Skeletal muscle tissue (tissue), 3 donors: ENCODE measurements at regions not wholly inside any gene's neighbourhood (a gene's known extent, or its start where the extent isn't known, plus 50 kb on each side); places are given as distances from the start of the nearest gene placed in this dataset.
"Not testable (repeated sequence)": the region's sequence is repeated elsewhere in the genome, so short reads cannot be mapped to it uniquely, and the experiment has no call there.

Experiments used
- H3K27ac ChIP-seq: one replicate; pipeline ENCODE4 v1.7.0; 2013; ENCODE audit warnings: mild to moderate bottlenecking, low read depth, low read length, inconsistent platforms
- H3K27me3 ChIP-seq, 3 donors: one replicate each; pipeline ENCODE4 v1.7.0; 2013; ENCODE audit warnings: low read length in 3 of 3; ENCODE audit not compliant: control insufficient read depth in 3 of 3, insufficient read depth in 3 of 3
- H3K36me3 ChIP-seq, 3 donors: one replicate each; pipeline ENCODE4 v1.7.0; 2013; ENCODE audit warnings: low read length in 3 of 3; ENCODE audit not compliant: control insufficient read depth in 3 of 3, insufficient read depth in 3 of 3
- H3K4me1 ChIP-seq, 3 donors: one replicate each; pipeline ENCODE4 v1.7.0; 2013; ENCODE audit warnings: low read length in 3 of 3, mild to moderate bottlenecking in 3 of 3; ENCODE audit not compliant: control insufficient read depth in 3 of 3, insufficient read depth in 3 of 3
- H3K4me3 ChIP-seq, 3 donors: one replicate each; pipeline ENCODE4 v1.7.0; 2013; ENCODE audit warnings: low read length in 3 of 3
- H3K9ac ChIP-seq, 3 donors: one replicate each; pipeline ENCODE4 v1.7.0; 2013; ENCODE audit warnings: low read length in 3 of 3, mild to moderate bottlenecking in 3 of 3, moderate library complexity in 2 of 3, low read depth in 1 of 3
- H3K9me3 ChIP-seq, 3 donors: one replicate each; pipeline ENCODE4 v1.7.0; 2013; ENCODE audit warnings: low read length in 3 of 3; ENCODE audit not compliant: control insufficient read depth in 3 of 3
- donor health status: Osteomylitis.

DNA sequence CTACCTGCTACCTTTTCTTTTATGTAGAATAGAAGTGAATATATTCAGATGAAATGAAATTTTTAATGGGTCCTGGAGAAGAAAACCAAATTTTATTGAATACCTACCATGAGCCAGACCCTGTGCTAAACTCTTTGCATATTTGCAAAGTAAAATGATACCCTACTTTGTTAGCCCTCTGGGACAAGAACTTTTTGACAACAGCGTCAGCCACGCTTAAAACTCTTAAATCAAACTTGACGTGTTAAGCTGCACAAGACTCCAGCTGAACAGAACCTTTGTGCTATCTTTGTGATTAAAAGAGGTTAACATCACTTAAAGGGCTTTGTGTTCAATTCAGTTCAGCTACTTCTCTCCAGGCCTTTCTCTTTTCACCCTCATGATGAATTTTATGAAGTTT, 316.5 kb downstream of the MEX3B start:
- H3K4me1 ChIP-seq = no peaks in the 10 kb centered on the region
- H3K9me3 ChIP-seq = no peaks in the 10 kb centered on the region
- no peak overlapping the region for H3K9ac ChIP-seq
- no peak overlapping the region for H3K27ac ChIP-seq
- no peak overlapping the region for H3K4me3 ChIP-seq
- H3K36me3 ChIP-seq = no peaks in the 10 kb centered on the region
- H3K27me3 ChIP-seq = no peaks in the 10 kb centered on the region

DNA sequence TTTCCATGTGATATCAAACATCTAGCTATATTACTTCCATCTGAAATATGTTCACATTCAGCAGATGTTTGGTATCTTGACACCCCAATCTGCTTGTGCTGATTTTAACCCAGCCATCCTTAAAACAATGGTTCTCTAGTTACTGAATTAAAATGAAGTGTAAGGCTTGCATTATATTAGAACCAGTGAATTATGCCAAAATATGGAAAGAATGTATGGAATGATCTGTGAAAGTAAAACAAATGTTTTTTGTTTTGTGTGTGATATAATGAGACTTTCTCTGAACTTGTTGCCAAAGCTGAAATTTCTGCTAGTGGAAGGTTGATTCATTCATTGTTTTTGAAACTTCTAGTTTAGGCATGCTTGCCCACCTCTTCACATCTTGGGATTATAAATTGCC, 317.1 kb downstream of the MEX3B start:
- Histone ChIP-seq H3K4me1 (no peaks in the 10 kb centered on the region), H3K4me3 (no peak overlapping the region), H3K27me3 (no peaks in the 10 kb centered on the region), H3K9me3 (no peaks in the 10 kb centered on the region), H3K36me3 (no peaks in the 10 kb centered on the region), H3K9ac (no peak overlapping the region), H3K27ac (no peak overlapping the region)

DNA sequence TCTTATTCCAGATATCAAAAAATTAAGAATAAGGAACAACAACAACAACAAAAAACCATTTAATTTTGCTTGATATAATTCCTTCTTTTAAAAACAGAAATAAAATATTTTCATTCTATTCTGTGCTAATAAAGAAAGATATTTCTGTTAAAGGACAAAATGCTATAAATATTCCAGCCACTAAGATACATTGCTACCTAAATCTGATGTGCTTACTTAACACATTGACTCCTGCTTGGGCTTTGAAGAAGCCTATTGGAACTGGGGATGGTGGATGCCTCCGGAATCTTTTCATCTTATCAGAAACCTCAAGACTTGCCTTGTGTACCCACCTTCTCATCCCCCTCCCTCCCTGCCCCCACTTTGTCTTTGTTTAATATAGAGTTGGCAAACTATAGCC, 320.2 kb downstream of the MEX3B start:
- Histone ChIP-seq H3K27ac (no peak overlapping the region), H3K4me1 (no peaks in the 10 kb centered on the region), H3K9ac (no peak overlapping the region), H3K4me3 (no peak overlapping the region), H3K9me3 (no peaks in the 10 kb centered on the region), H3K36me3 (no peaks in the 10 kb centered on the region), H3K27me3 (no peaks in the 10 kb centered on the region)

DNA sequence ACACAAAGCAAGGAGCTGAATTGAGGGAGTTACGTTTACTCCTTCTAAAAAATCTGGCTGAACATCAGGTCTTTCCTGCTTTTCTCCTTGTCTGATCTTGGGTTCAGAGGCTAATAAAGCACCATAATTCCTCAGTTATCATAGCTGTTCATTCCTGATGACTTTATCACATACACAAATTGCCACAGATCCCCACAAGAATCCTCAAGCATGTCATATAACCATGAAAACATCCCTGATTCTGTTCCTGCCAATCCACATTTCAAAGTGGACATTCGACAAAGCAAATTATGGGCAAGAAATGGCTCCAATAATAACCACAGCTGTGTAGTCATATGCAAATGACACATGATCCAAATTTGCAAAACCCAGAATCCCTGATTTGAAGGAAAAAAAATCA, 321.3 kb downstream of the MEX3B start:
- Histone ChIP-seq H3K9me3 (no peaks in the 10 kb centered on the region), H3K27me3 (no peaks in the 10 kb centered on the region), H3K9ac (no peak overlapping the region), H3K4me1 (no peaks in the 10 kb centered on the region), H3K36me3 (no peaks in the 10 kb centered on the region), H3K27ac (no peak overlapping the region), H3K4me3 (no peak overlapping the region)

DNA sequence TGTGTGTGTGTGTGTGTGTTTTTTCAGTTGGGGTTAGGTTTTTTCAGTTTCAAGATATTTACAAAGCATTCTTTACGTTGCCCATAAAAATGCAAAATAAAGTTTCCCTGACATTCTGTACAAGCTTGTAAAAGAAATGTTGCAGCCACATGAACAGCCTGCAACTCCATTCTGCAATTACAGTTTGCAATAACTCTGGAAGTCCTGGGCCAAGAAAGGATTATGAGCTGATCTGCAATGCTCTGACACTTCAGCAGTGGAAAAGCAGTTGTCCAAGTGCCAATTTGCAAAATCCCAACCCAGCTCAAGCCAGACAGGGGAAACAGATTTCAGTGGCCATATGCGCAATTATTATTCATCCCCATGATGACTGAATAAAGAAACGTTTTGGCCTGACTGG, 322.1 kb downstream of the MEX3B start:
- no peaks in the 10 kb centered on the region for H3K36me3 ChIP-seq
- no peaks in the 10 kb centered on the region for H3K9me3 ChIP-seq
- H3K4me3 ChIP-seq = no peak overlapping the region
- H3K4me1 ChIP-seq = no peaks in the 10 kb centered on the region
- H3K27me3 ChIP-seq = no peaks in the 10 kb centered on the region
- H3K27ac ChIP-seq = no peak overlapping the region
- no peak overlapping the region for H3K9ac ChIP-seq

DNA sequence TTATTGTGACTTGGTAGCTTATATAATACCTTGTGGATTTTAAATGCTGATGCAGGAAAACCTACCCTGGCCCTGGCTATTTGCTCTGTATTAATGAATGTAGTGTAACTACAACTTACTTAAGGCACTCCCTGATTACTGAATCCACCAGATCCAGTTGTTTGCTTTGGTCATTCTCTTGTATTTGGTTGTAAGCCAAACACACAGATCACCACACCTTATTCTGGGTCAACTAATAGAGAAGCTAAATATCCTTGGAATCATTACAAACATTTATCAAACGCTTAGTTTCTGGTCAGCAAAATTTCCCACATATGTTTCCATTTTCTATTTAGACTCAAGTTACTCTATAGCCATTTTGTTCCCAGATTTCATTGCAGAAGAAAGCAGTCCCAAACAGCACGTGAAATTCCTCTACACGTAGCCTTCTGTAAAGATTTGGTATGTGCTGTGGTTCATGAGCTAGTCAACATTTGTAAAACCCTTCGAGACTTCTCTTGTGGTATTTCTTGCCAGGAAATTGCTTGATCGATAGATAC, 322.6 kb downstream of the MEX3B start:
- Histone ChIP-seq H3K36me3 (no peaks in the 10 kb centered on the region), H3K27me3 (no peaks in the 10 kb centered on the region)

DNA sequence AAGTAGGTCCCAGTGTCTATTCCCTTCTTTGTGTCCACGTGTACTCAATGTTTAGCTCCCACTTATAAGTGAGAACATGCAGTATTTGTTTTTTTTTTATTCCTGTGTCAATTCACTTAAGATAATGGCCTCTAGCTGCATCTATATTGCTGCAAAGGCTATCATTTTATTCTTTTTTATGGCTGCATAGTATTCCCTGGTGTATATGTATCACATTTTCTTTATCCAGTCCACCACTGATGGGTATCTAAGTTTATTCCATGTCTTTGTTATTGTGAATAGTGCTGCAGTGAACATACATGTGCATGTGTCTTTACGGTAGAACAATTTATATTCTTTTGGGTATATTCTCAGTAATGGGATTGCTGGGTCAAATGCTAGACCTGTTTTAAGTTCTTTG, 329.4 kb downstream of the MEX3B start:
- not testable (repeated sequence) for H3K4me3 ChIP-seq, H3K4me1 ChIP-seq, H3K9me3 ChIP-seq

More for the DNA sequence above, 322.6 kb downstream of the MEX3B start:
- Histone ChIP-seq H3K4me3 (no peak overlapping the region), H3K9me3 (no peaks in the 10 kb centered on the region), H3K9ac (no peak overlapping the region), H3K4me1 (no peaks in the 10 kb centered on the region), H3K27ac (no peak overlapping the region)

DNA sequence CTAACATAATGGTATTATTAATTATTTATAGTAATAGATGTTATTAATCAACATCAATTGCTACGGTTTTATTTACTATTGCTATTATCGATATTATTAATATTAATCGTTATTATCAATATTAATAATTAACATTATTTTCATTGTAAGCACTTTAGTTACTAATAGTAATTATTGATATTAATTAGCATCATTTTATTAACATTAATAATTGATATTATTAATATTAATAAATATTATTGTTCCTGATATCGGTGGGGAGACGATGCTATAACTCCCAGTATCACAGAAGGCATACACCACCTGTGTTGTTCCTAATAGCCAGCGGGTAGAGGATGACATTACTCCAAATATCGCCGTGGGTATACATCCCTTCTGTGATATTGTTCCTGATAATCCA, 335.5 kb downstream of the MEX3B start:
- Histone ChIP-seq H3K4me1 (no peaks in the 10 kb centered on the region), H3K9ac (no peak overlapping the region), H3K4me3 (no peak overlapping the region), H3K9me3 (no peaks in the 10 kb centered on the region), H3K27ac (no peak overlapping the region), H3K36me3 (no peaks in the 10 kb centered on the region), H3K27me3 (no peaks in the 10 kb centered on the region)

More for the DNA sequence above, 329.4 kb downstream of the MEX3B start:
- not testable (repeated sequence) for H3K36me3 ChIP-seq, H3K27me3 ChIP-seq, H3K9ac ChIP-seq, H3K27ac ChIP-seq

DNA sequence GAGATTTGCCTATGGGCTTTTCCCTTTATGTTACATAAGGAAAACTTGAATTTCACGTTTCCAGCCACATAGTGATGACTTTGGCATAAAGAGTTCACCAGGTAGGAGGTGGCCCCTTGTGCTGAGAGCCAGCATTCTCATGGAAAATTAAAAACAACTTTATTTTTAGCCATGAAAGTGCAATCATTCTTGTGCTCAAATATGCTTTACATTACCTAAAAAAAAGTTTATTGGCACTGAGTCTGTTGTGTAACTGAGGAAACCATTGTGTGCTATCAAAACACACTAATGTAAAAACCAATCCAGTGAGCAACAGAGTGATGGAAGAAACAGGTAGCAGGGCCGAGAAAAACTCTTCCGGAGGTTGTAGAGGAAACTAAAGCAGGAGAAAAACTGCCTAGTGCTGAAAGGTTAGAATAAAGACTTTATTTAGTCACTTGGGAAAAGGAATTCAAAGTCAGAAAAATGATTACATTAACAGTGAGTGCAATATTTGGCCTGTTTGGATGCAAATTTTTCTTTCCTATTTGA, 332.9 kb upstream of the TMC3 start:
- not testable (repeated sequence) for H3K27me3 ChIP-seq, H3K36me3 ChIP-seq, H3K4me3 ChIP-seq, H3K9ac ChIP-seq, H3K4me1 ChIP-seq, H3K27ac ChIP-seq, H3K9me3 ChIP-seq

DNA sequence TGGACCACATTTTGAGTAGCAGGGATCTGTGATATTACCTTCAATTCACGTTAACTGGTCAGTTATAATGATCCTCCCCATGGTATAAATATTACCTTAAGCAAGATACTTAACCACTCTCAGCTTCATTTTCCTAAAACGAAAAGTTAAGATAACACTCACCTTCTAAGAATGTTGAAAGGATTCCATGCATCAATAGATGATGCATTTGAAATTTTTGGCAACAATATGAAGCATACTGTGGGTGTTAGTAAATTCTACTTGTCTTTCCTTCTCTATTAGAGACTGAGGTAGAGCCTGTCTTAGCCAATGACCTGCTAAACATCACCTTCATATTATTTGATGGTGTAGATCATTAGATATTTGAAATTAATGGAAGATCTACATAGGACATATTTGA, 331.7 kb upstream of the TMC3 start:
- not testable (repeated sequence) for H3K9ac ChIP-seq

DNA sequence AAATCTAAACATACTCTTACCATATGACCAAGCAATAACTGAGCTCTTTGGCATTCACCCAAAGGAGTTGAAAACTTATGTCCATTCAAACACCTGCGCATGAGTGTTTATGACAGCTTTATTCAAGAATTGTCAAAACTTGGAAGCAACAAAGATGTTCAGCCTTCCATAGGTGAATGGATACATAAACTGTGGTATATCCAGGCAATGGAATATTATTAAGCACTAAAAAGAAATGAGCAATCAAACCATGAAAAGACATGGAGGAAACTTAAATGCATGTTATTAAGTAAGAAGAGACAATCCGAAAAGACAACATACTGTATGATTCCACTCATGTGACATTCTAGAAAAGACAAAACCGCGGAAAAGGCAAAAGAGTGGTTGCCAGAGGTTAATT, 312.0 kb upstream of the TMC3 start:
- H3K36me3 ChIP-seq = no peaks in the 10 kb centered on the region
- H3K9ac ChIP-seq = no peak overlapping the region
- H3K27ac ChIP-seq = no peak overlapping the region
- peaks cover 0 to 4% (median 2%) of the 10 kb centered on the region in 3 donors for H3K9me3 ChIP-seq
- H3K27me3 ChIP-seq = no peaks in the 10 kb centered on the region
- no peaks in the 10 kb centered on the region for H3K4me1 ChIP-seq
- no peak overlapping the region for H3K4me3 ChIP-seq

More for the DNA sequence above, 331.7 kb upstream of the TMC3 start:
- not testable (repeated sequence) for H3K4me3 ChIP-seq, H3K36me3 ChIP-seq, H3K27ac ChIP-seq, H3K27me3 ChIP-seq, H3K4me1 ChIP-seq, H3K9me3 ChIP-seq
